Activated T-cell treated with anti-CD3 and anti-CD28 coated beads for 4 hours (primary cell): ENCODE measurements at regions not wholly inside any gene's neighbourhood (a gene's known extent, or its start where the extent isn't known, plus 50 kb on each side); places are given as distances from the start of the nearest gene placed in this dataset.

Experiments used
- DNase-seq: peaks from one replicate; pipeline ENCODE4 v3.0.0-alpha.2; 2020

DNA sequence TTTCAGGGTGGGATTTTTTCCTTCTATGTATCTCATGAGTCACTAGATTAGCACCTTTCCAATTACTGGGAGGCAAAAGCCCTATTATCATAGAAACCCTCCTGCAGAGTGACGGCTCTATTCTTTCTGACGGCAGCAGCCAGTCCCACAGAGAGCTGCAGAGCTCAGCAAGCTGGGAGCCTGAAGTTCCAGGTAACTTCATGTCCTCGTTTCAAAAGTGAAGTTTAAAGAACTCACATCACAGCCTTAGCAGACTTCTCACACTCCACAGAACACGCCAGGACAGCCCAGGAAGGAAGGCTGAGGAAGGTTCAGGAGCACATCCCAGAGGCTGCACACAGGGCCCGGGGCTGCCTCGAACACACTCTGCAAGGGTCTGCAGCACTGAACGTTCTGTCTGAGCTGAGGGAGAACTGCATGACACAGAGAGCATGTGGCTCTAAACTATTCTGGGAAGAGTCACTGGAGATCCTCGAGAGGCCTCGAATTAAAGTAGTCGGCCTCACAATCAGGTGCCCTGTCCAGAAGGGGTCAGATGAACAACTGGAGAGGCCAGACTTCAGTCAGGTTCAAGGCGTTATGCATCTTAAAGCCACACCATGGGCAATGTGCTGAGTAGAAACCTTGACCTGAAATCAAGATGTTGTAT, 104.2 kb upstream of the DRD2 start:
- no peak for DNase-seq

DNA sequence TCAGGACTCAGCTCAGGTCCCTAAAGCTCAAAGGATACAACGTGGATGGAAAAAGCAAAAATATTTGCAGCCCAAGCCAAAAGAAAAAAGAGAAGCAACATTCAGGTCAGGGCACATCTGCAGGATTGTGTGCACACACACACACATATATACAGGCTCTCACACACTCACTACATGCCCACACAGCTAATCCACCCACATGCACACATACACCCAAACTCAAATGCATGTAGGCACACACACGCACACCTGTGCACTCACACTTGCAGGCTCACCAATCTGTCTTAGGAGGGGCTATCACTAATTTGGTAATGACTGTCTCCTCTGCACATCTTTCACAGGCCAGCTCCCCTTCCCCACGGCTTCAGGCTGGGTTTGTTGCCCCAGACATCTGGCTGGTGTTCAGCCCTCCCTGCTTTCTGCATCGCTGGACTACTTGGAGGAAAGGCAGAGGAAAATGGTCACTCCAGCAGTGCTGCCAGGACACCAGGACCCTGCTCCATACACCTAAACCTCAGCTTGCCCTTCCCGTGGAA, 103.6 kb upstream of the DRD2 start:
- no peak for DNase-seq

DNA sequence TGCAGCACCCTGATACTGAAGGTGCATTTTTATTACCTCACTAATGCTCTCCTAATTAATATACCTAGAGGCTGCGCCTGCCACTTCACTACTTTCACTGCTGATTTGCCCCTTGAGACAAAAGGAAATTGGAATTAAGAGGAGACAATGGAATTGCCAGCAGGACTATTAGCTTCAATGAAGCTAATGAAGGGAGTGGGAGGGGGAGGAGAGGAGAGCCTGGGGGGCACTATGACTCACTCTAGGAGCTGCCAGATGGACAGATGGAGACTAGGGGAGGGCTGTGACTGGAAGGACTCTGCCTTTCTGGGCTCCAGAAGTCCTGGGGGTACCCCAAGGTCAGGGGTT, 102.8 kb upstream of the DRD2 start:
- DNase-seq = no peak

- no peak for DNase-seq
Observed at GRCh38 chr11:113577356-113578032, 102.3 kb upstream of the DRD2 start.

- DNase-seq = no peak
Observed at GRCh38 chr11:113574586-113574985, 99.4 kb upstream of the DRD2 start.

GRCh38 chr11:113574171-113574570, 99.0 kb upstream of the DRD2 start:
- no peak for DNase-seq

DNA sequence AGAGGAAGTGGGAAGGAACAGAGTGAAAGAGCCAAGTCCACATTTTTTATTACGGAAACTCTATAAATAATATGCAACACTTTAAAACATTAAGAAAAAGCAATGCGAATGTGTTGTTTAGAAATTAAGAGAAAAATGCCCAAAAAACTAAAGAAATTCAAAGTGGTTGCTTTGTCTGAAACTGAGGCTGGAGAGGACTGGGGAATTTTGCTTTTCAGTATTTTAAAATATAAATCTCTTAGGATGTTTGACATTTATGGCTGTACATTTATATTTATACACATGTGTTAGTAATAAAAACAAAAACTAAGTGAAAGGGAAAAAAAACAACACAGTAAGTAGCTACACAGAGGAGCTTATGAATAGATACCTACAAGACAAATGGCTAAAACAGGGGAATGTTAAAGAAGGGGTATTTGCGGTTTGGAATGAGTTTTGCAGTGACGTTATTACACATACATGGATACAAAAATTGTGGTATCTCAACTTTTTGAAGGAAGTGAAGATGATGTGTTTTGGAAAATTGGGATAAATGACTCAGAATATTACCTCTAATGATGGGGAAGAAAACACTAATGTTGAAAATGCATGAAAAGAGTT, 97.0 kb upstream of the DRD2 start:
- no peak for DNase-seq

DNA sequence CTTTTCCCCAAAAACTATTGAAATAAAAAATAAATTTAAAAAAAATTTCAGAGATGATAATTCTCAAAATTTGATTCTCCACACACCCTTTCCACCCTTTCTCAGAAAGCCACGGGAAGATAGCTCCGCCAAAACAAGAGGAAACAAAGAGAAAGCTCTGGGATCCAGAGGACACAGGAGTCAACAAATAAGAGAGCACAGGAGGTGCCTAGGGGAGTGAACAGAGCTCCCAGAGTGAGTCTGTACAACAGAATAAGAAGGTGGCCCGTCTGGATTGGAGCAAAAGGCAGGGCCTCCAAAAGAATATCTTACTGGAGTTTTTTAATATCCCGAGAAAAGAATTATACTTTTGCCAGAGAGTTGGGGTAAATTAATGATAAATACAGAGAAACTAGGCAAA, 96.3 kb upstream of the DRD2 start:
- DNase-seq = no peak

DNA sequence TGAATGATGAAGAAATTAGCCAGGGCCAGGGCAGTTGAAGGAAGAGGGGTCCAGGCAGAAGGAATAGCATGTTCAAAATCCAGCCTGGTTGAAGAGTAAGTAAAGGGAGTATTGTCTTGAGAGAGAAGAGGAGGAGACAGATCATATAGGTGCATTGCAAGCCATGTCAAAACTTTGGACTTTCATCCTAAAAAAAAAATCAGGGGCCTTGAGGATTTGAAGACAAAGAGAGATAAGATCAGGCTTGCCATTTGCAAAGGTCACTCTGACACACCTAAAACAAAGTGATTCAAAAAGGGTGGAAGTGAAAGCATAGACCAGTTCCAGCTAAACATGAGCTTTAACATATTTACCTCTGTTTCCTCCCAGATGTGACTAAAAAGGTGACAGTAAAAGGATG, 95.7 kb upstream of the DRD2 start:
- DNase-seq = no peak

- no peak for DNase-seq
Observed at GRCh38 chr11:113569391-113569790, 94.2 kb upstream of the DRD2 start.

GRCh38 chr11:113568566-113568965, 93.4 kb upstream of the DRD2 start:
- no peak for DNase-seq

- DNase-seq = no peak
Observed at GRCh38 chr11:113567867-113568544, 92.8 kb upstream of the DRD2 start.

GRCh38 chr11:113567097-113567496, 91.9 kb upstream of the DRD2 start:
- DNase-seq = no peak

GRCh38 chr11:113564527-113565130, 89.4 kb upstream of the DRD2 start:
- DNase-seq = no peak

DNA sequence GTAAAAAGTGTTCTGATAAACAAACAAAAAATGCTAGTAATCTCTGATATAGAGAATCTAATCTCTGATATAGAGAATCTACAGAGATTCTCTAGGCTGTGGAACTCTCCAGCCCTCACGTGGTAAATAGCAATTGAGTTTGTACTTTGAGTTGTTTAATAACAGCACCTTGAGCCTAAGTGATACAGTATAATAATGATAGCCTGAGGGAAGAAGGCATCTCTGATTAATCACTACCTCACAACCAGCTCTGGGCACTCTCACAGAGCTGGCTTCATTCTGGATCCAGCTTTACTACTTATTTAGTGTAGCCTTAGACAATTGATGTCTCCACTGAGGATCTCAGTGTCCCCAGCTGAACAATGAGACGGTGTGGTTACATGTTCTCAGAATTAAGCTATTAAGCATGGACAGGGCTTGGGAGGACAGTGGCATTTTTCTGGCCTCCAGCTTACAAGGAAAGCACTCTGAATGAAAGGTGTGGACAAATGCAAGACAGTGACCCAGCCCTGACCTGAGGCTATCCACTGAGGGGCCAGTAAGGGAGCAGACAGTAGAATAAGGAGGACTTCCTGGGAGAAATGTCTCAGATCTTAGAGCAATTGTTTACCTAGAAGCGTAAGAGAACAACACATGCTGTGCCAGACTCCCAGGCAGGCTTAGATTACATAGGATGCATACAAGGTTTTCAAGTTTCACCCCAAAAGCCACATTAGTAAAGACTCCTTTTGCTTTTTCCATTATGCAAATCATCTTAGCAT, 88.7 kb upstream of the DRD2 start:
- DNase-seq = no peak

DNA sequence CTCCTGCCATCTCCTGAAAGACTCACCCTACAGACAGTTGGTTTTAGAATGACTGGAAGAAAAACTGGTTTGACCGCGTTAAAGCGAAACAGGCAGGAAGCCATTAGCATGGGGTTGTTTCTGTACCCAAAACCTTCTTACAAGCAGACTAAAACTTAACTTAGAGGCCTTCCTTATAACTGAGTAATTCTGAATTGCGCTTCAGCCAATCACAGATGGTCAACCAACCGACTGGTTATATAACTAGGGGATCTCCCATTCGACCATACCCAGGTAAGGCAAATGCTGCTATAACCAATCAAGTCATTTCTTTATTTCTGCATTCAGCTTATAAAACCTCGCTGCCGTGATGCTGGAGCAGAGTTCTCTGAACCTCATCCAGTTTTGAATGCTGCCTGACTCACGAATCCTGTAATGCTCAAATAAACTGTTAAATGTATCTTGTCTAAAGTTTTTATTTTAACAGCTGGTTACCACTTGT, 87.8 kb upstream of the DRD2 start:
- no peak for DNase-seq

DNA sequence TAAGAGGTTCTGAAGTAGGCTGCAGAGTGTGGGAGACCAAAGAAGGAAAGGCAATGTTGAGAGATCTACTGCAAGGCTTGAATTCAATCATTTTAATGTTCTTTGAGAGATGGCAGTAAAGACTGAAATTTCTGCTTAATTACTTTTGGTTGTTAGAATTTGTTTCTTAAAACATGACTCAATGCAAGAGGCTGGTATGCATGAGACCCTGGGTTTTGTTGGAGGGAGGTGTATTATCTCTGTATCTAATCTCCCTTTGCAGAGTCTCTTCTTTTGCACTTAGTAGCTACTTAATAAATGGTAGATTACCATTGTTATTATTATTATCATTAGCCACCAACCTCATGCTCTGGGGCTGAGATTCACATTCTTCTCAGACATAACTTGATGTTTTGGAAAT, 87.4 kb upstream of the DRD2 start:
- no peak for DNase-seq

GRCh38 chr11:113557926-113558325, 82.7 kb upstream of the DRD2 start:
- DNase-seq = no peak

DNA sequence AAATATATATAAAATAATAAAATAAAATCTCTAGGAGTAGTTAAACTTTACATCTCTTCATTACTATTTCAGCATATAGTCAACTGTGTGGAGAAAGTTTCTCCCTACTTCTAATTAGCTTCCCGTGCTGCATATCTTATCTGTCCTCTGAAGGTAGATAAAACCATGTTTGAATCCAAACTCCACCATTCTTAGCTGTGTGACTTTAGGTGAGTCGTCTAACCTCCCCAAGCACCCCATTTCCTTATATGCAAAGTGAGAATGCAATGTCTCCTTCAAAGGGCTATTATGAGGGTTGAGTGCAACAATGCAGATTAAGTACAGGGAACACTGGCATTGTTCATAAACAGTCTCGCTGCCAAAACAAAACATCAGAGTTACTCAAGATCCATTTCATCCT, 80.8 kb upstream of the DRD2 start:
- DNase-seq = no peak

- DNase-seq = no peak
Observed at GRCh38 chr11:113555071-113555619, 79.9 kb upstream of the DRD2 start.

DNA sequence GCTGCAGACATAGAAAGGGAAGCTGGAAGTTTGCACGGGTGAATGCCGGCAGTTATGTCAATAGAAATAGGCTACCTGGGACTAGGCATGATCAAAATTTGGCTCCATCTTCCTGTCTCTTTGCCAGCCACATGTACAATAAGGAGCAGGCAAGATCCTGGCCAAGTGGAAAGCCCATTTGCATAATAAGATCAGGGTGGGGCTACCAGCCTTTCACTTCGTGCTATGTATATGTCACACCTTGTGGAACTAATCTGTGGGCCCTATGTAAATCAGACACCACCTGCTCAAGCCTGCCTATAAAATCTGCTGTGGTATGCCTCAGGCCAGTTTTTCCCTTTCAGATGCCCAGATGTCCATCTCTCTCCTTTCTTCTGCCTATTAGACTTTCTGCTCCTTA, 79.3 kb upstream of the DRD2 start:
- no peak for DNase-seq

GRCh38 chr11:113553915-113554314, 78.7 kb upstream of the DRD2 start:
- DNase-seq = no peak
